ENCODE measurements at regions not wholly inside any gene's neighbourhood (a gene's known extent, or its start where the extent isn't known, plus 50 kb on each side); places are given as distances from the start of the nearest gene placed in this dataset.

GRCh38 chr10:70992436-70992835 is 104.1 kb upstream of the PCBD1 start:
- Histone ChIP-seq H3K9ac (ENCODE audit: control insufficient read depth, extremely low read depth, insufficient read depth, low read length) (no peak overlapping the region), H3K36me3 (ENCODE audit: control insufficient read depth in 2 of 2, extremely low read depth in 1 of 2, insufficient read depth in 2 of 2, low read length in 2 of 2) (no peaks in the 10 kb centered on the region), H3K9me1 (ENCODE audit: control insufficient read depth, extremely low read depth, insufficient read depth, low read length) (no peaks in the 10 kb centered on the region), H3K9me3 (ENCODE audit: control insufficient read depth, low read depth, low read length) (no peaks in the 10 kb centered on the region), H3K4me3 (ENCODE audit: control insufficient read depth in 2 of 3, extremely low read depth in 1 of 3, insufficient read depth in 2 of 3, low read depth in 1 of 3, low read length in 3 of 3) (no peak overlapping the region), H3K4me2 (ENCODE audit: control insufficient read depth, extremely low read depth, insufficient read depth, low read depth, low read length) (no peak overlapping the region), H3K27ac (ENCODE audit: control insufficient read depth, insufficient read depth, low read length) (no peak overlapping the region), H2AFZ (ENCODE audit: control insufficient read depth, low read length) (no peak overlapping the region), H3K4me1 (ENCODE audit: control insufficient read depth, extremely low read depth, insufficient read depth, low read length) (no peaks in the 10 kb centered on the region), H3K79me2 (ENCODE audit: control insufficient read depth, insufficient read depth, low read length) (no peaks in the 10 kb centered on the region), H4K20me1 (ENCODE audit: control insufficient read depth, extremely low read depth, insufficient read depth, low read length) (no peaks in the 10 kb centered on the region), H3K27me3 (ENCODE audit: control insufficient read depth, extremely low read depth, insufficient read depth, low read length) (peaks cover 8% of the 10 kb centered on the region)
- no peak for TF ChIP-seq CTCF (optimal IDR thresholded peaks at IDR 0.05 in 1 of 3, IDR thresholded peaks at IDR 0.05 in 1 of 3, conservative IDR thresholded peaks at IDR 0.05 in 1 of 3; ENCODE audit: extremely low read depth in 1 of 3, insufficient read depth in 2 of 3, low read length in 3 of 3)
- dilution Hi-C loops (cut with MboI; ENCODE audit: extremely low pct_ligation_motif_present, low sequenced_read_pairs) = no loop called here
- DNase-seq (ENCODE audit: low read depth, low spot score) (no peak), FAIRE-seq (no peak)

GRCh38 chr10:70993051-70993450 is 104.7 kb upstream of the PCBD1 start:
- TF ChIP-seq CTCF (optimal IDR thresholded peaks at IDR 0.05 in 1 of 3, IDR thresholded peaks at IDR 0.05 in 1 of 3, conservative IDR thresholded peaks at IDR 0.05 in 1 of 3; ENCODE audit: extremely low read depth in 1 of 3, insufficient read depth in 2 of 3, low read length in 3 of 3) (no peak), EZH2 (IDR thresholded peaks at IDR 0.05; ENCODE audit: low read length) (no peak)
- Histone ChIP-seq H3K27me3 (ENCODE audit: control insufficient read depth, extremely low read depth, insufficient read depth, low read length) (peaks cover 8% of the 10 kb centered on the region), H3K9me1 (ENCODE audit: control insufficient read depth, extremely low read depth, insufficient read depth, low read length) (no peaks in the 10 kb centered on the region), H3K4me2 (ENCODE audit: control insufficient read depth, extremely low read depth, insufficient read depth, low read depth, low read length) (no peak overlapping the region), H2AFZ (ENCODE audit: control insufficient read depth, low read length) (no peak overlapping the region), H3K4me3 (ENCODE audit: control insufficient read depth in 2 of 3, extremely low read depth in 1 of 3, insufficient read depth in 2 of 3, low read depth in 1 of 3, low read length in 3 of 3) (no peak overlapping the region), H3K27ac (ENCODE audit: control insufficient read depth, insufficient read depth, low read length) (no peak overlapping the region), H3K9ac (ENCODE audit: control insufficient read depth, extremely low read depth, insufficient read depth, low read length) (no peak overlapping the region), H3K4me1 (ENCODE audit: control insufficient read depth, extremely low read depth, insufficient read depth, low read length) (no peaks in the 10 kb centered on the region), H3K79me2 (ENCODE audit: control insufficient read depth, insufficient read depth, low read length) (no peaks in the 10 kb centered on the region), H4K20me1 (ENCODE audit: control insufficient read depth, extremely low read depth, insufficient read depth, low read length) (no peaks in the 10 kb centered on the region), H3K36me3 (ENCODE audit: control insufficient read depth in 2 of 2, extremely low read depth in 1 of 2, insufficient read depth in 2 of 2, low read length in 2 of 2) (no peaks in the 10 kb centered on the region), H3K9me3 (ENCODE audit: control insufficient read depth, low read depth, low read length) (no peaks in the 10 kb centered on the region)
- dilution Hi-C loops (cut with MboI; ENCODE audit: extremely low pct_ligation_motif_present, low sequenced_read_pairs) = no loop called here
- DNase-seq (ENCODE audit: low read depth, low spot score) = no peak
- no peak for FAIRE-seq

Measured in keratinocyte (primary cell).